Neural progenitor cell (in vitro differentiated cells): ENCODE measurements at regions not wholly inside any gene's neighbourhood (a gene's known extent, or its start where the extent isn't known, plus 50 kb on each side); places are given as distances from the start of the nearest gene placed in this dataset.

Experiments
- DNase-seq: peaks from one replicate; pipeline ENCODE4 v3.0.0-alpha.2; 2016; ENCODE audit warnings: low spot score
- H2AFZ ChIP-seq: fragments of 200-600 bp; sonication (generic); replicated peaks from 2 replicates; pipeline ENCODE4 v1.6.1; 2016; ENCODE audit warnings: antibody characterized with exemption
- H3F3A ChIP-seq: fragments of 200-600 bp; sonication (generic); 2 replicates; pipeline ENCODE4 v1.6.1; 2016; ENCODE audit warnings: antibody characterized with exemption, low read depth
- H3K27ac ChIP-seq: fragments of 200-600 bp; sonication (generic); 2 replicates; pipeline ENCODE4 v1.5.1; 2016; ENCODE audit warnings: mild to moderate bottlenecking
- H3K27me3 ChIP-seq: fragments of 200-600 bp; sonication (generic); 2 replicates; pipeline ENCODE4 v1.6.1; 2016; ENCODE audit warnings: mild to moderate bottlenecking, moderate library complexity
- H3K36me3 ChIP-seq: fragments of 200-600 bp; sonication (generic); 2 replicates; pipeline ENCODE4 v1.5.1; 2016
- H3K4me1 ChIP-seq: fragments of 200-600 bp; sonication (generic); 2 replicates; pipeline ENCODE4 v1.6.1; 2016; ENCODE audit warnings: mixed run types
- H3K4me2 ChIP-seq: fragments of 200-600 bp; sonication (generic); 2 replicates; pipeline ENCODE4 v1.6.1; 2016
- H3K4me3 ChIP-seq: fragments of 200-600 bp; sonication (generic); 2 replicates; pipeline ENCODE4 v1.5.1; 2016
- H3K79me2 ChIP-seq: fragments of 200-600 bp; sonication (generic); 2 replicates; pipeline ENCODE4 v1.6.1; 2016; ENCODE audit warnings: low read depth
- H3K9ac ChIP-seq: fragments of 200-600 bp; sonication (generic); 2 replicates; pipeline ENCODE4 v1.6.1; 2016
- H3K9me3 ChIP-seq: fragments of 200-600 bp; sonication (generic); 2 replicates; pipeline ENCODE4 v1.5.1; 2016; ENCODE audit warnings: low read depth
- H4K20me1 ChIP-seq: fragments of 200-600 bp; sonication (generic); 2 replicates; pipeline ENCODE4 v1.6.1; 2016; ENCODE audit warnings: low read depth
- H3K27ac Mint-ChIP-seq: 3 replicates; pipeline ENCODE4 v1.8.0; 2021; ENCODE audit warnings: mixed read lengths
- H3K27me3 Mint-ChIP-seq: 2 replicates; pipeline ENCODE4 v1.8.0; 2022; ENCODE audit warnings: low read depth, mild to moderate bottlenecking, inconsistent platforms, moderate library complexity, mixed read lengths; ENCODE audit not compliant: insufficient read depth
- H3K36me3 Mint-ChIP-seq: 3 replicates; pipeline ENCODE4 v1.8.0; 2021; ENCODE audit warnings: mixed read lengths
- H3K4me1 Mint-ChIP-seq: 3 replicates; pipeline ENCODE4 v1.8.0; 2021; ENCODE audit warnings: mixed read lengths
- H3K4me3 Mint-ChIP-seq: 3 replicates; pipeline ENCODE4 v1.8.0; 2021; ENCODE audit warnings: mild to moderate bottlenecking, moderate library complexity, mixed read lengths
- H3K9me3 Mint-ChIP-seq: 3 replicates; pipeline ENCODE4 v1.8.0; 2020; ENCODE audit warnings: mixed read lengths
- EZH2 ChIP-seq: fragments of 200-600 bp; sonication (generic); IDR thresholded peaks from 2 replicates; pipeline ENCODE4 v1.6.1; 2017; ENCODE audit warnings: antibody characterized with exemption, mild to moderate bottlenecking, moderate library complexity
- EZH2phosphoT487 ChIP-seq: fragments of 200-600 bp; sonication (generic); IDR thresholded peaks from 2 replicates; pipeline ENCODE4 v1.6.1; 2017; ENCODE audit warnings: antibody characterized with exemption
- TF ChIP-seq, protein P1 (sequence below): fragments of 200-600 bp; sonication (generic); IDR thresholded peaks from 2 replicates; pipeline ENCODE4 v1.5.1; 2017; ENCODE audit warnings: antibody characterized with exemption, mild to moderate bottlenecking

DNA sequence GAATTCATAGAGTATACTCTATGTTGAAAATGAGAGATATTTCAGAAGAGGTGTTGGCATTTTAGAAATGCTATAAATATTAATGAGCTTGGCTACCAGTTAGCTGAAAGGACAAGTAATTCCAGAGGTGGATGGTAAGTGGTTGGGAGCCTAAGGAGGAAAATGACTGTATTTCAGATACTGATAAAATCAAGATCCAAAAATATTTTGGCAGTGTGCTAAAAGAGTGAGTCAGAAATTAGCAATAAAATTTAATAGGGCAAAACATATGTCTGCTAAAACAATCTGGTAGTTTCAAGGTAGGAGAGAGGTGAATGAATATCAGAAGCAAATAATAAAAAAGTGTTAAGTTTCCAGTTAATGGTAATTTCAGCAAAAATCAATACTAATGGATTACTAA is 1287.9 kb downstream of the CDH8 start:
- Mint-ChIP-seq H3K27ac (no peak overlapping the region), H3K4me3 (no peak overlapping the region), H3K27me3 (no peaks in the 10 kb centered on the region), H3K4me1 (no peaks in the 10 kb centered on the region), H3K36me3 (no peaks in the 10 kb centered on the region), H3K9me3 (no peaks in the 10 kb centered on the region)
- Histone ChIP-seq H2AFZ (no peak overlapping the region), H4K20me1 (no peaks in the 10 kb centered on the region), H3K36me3 (no peaks in the 10 kb centered on the region), H3K4me2 (no peak overlapping the region), H3K9ac (no peak overlapping the region), H3K4me1 (no peaks in the 10 kb centered on the region), H3K9me3 (no peaks in the 10 kb centered on the region), H3K4me3 (no peak overlapping the region), H3F3A (no peaks in the 10 kb centered on the region), H3K27me3 (no peaks in the 10 kb centered on the region), H3K27ac (no peak overlapping the region), H3K79me2 (no peaks in the 10 kb centered on the region)
- TF ChIP-seq EZH2 = no peak
- no peak for TF ChIP-seq EZH2phosphoT487
- TF ChIP-seq, protein P1, sequence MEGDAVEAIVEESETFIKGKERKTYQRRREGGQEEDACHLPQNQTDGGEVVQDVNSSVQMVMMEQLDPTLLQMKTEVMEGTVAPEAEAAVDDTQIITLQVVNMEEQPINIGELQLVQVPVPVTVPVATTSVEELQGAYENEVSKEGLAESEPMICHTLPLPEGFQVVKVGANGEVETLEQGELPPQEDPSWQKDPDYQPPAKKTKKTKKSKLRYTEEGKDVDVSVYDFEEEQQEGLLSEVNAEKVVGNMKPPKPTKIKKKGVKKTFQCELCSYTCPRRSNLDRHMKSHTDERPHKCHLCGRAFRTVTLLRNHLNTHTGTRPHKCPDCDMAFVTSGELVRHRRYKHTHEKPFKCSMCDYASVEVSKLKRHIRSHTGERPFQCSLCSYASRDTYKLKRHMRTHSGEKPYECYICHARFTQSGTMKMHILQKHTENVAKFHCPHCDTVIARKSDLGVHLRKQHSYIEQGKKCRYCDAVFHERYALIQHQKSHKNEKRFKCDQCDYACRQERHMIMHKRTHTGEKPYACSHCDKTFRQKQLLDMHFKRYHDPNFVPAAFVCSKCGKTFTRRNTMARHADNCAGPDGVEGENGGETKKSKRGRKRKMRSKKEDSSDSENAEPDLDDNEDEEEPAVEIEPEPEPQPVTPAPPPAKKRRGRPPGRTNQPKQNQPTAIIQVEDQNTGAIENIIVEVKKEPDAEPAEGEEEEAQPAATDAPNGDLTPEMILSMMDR = no peak
- DNase-seq = no peak

DNA sequence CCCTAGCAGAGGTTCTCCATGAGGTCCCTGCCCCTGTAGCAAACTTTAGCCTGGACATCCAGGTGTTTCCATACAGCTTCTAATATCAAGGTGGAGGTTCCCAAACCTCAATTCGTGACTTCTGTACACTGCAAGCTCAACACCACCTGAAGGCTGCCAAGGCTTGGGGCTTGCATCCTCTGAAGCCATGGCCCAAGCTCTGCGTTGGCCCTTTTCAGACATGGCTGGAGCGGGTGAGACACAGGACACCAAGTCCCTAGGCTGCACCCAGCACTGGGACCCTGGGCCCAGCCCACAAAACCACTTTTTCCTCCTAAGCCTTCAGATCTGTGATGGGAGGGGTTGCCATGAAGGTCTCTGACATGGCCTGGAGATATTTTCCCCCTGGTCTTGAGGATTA is 1292.0 kb downstream of the CDH8 start:
- Mint-ChIP-seq H3K9me3 (no peaks in the 10 kb centered on the region), H3K4me1 (no peaks in the 10 kb centered on the region), H3K27me3 (no peaks in the 10 kb centered on the region), H3K27ac (no peak overlapping the region), H3K4me3 (no peak overlapping the region), H3K36me3 (no peaks in the 10 kb centered on the region)
- Histone ChIP-seq H3K9ac (no peak overlapping the region), H3K27me3 (no peaks in the 10 kb centered on the region), H3F3A (no peaks in the 10 kb centered on the region), H3K4me3 (no peak overlapping the region), H3K79me2 (no peaks in the 10 kb centered on the region), H3K4me1 (no peaks in the 10 kb centered on the region), H2AFZ (no peak overlapping the region), H3K9me3 (no peaks in the 10 kb centered on the region), H3K27ac (no peak overlapping the region), H3K36me3 (no peaks in the 10 kb centered on the region), H4K20me1 (no peaks in the 10 kb centered on the region), H3K4me2 (no peak overlapping the region)
- TF ChIP-seq EZH2 (no peak), EZH2phosphoT487 (no peak)
- TF ChIP-seq, protein P1 = no peak
- DNase-seq = no peak

DNA sequence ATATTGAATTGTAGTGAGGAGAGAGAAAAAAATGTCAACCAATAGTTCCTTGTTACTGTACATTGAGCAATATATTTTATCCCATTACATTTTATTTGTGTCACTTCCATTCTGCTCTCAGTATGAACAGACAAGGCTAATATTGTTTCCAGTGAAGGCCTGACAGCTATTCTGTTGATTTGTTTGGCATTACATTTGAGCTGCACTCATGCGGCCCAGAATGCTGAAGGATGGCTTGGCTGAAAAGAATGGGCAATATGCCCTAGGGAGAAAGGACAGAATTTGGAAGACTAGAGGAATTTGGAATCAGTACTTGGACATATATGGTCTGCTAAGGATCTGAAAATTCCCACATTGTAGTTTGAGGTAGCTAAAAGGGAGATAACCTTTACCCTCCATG is 1294.4 kb downstream of the CDH8 start:
- no peaks in the 10 kb centered on the region for H3K4me1 ChIP-seq
- H3K4me3 Mint-ChIP-seq = no peak overlapping the region
- no peak overlapping the region for H3K4me2 ChIP-seq
- H3F3A ChIP-seq = no peaks in the 10 kb centered on the region
- H3K36me3 Mint-ChIP-seq = no peaks in the 10 kb centered on the region
- H3K27ac Mint-ChIP-seq = no peak overlapping the region
- no peaks in the 10 kb centered on the region for H3K79me2 ChIP-seq
- H3K27me3 Mint-ChIP-seq = no peaks in the 10 kb centered on the region
- DNase-seq = no peak
- no peak overlapping the region for H3K4me3 ChIP-seq
- H3K9me3 ChIP-seq = no peaks in the 10 kb centered on the region
- no peak overlapping the region for H3K27ac ChIP-seq
- no peak overlapping the region for H3K9ac ChIP-seq
- TF ChIP-seq, protein P1 = no peak
- no peak for TF ChIP-seq EZH2
- TF ChIP-seq EZH2phosphoT487 = no peak
- no peaks in the 10 kb centered on the region for H4K20me1 ChIP-seq
- H2AFZ ChIP-seq = no peak overlapping the region
- H3K27me3 ChIP-seq = no peaks in the 10 kb centered on the region
- H3K4me1 Mint-ChIP-seq = no peaks in the 10 kb centered on the region
- H3K36me3 ChIP-seq = no peaks in the 10 kb centered on the region
- H3K9me3 Mint-ChIP-seq = no peaks in the 10 kb centered on the region
